ENCODE measurements at regions not wholly inside any gene's neighbourhood (a gene's known extent, or its start where the extent isn't known, plus 50 kb on each side); places are given as distances from the start of the nearest gene placed in this dataset.

DNA sequence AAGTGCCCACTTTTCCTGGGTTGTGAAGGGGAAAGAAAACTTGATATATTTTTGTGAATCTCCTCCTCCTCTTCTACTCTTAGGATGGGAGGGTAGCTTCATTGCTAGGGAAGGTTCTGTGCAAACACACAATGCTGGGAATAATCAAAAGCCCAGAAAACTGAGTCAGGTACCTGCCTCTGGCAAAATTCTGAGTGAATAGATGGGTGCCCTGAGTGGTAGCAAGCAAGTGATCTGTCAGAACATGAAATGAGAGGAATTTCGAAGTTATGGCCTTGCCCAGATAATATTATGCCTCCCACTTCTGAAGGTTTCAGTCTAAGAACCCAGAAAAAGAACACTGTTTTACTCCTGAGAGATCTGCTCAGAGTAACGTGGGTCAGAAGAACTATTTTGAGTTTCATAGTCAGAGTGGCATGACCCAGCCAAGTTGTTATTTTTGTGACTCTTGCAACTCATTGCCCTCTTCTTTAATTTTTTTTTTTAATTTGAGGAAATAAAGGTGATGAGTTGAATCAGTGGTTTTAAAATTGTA lies 158.3 kb downstream of the BMP2 start:
- CTCF ChIA-PET: no interaction called here
- intact Hi-C loops (cut with micrococcal nuclease): no loop called here
- H3K27ac Mint-ChIP-seq: no peak overlapping the region
- peaks cover 6% of the 10 kb centered on the region for H3K9me3 Mint-ChIP-seq
- H3K27me3 Mint-ChIP-seq (ENCODE audit: low read depth): no peaks in the 10 kb centered on the region
- no peak overlapping the region for H3K4me3 Mint-ChIP-seq
- DNase-seq: no peak
- H3K36me3 Mint-ChIP-seq (ENCODE audit: low read depth): peaks cover 1% of the 10 kb centered on the region
- no peaks in the 10 kb centered on the region for H3K4me1 Mint-ChIP-seq (ENCODE audit: low read depth)

- Mint-ChIP-seq H3K4me1 (ENCODE audit: low read depth) (no peaks in the 10 kb centered on the region), H3K4me3 (no peak overlapping the region), H3K36me3 (ENCODE audit: low read depth) (no peaks in the 10 kb centered on the region), H3K27ac (no peak overlapping the region), H3K9me3 (peaks cover 4% of the 10 kb centered on the region), H3K27me3 (ENCODE audit: low read depth) (no peaks in the 10 kb centered on the region)
- no peak for DNase-seq
- intact Hi-C loops (cut with micrococcal nuclease): no loop called here
- CTCF ChIA-PET: no interaction called here
Measured at GRCh38 chr20:6940048-6940447, 172.6 kb downstream of the BMP2 start.

- H3K4me1 Mint-ChIP-seq (ENCODE audit: low read depth): no peaks in the 10 kb centered on the region
- CTCF ChIA-PET: no interaction called here
- intact Hi-C loops (cut with micrococcal nuclease): no loop called here
Measured at GRCh38 chr20:6940876-6941275, 173.4 kb downstream of the BMP2 start.

GRCh38 chr20:6941571-6941970 lies 174.1 kb downstream of the BMP2 start:
- intact Hi-C loops (cut with micrococcal nuclease): no loop called here
- no peaks in the 10 kb centered on the region for H3K4me1 Mint-ChIP-seq (ENCODE audit: low read depth)
- CTCF ChIA-PET: no interaction called here

More at GRCh38 chr20:6940876-6941275, 173.4 kb downstream of the BMP2 start:
- DNase-seq: no peak
- Mint-ChIP-seq H3K9me3 (peaks cover 4% of the 10 kb centered on the region), H3K27ac (no peak overlapping the region), H3K27me3 (ENCODE audit: low read depth) (no peaks in the 10 kb centered on the region), H3K36me3 (ENCODE audit: low read depth) (no peaks in the 10 kb centered on the region), H3K4me3 (no peak overlapping the region)

GRCh38 chr20:6942266-6942665 lies 174.8 kb downstream of the BMP2 start:
- H3K4me1 Mint-ChIP-seq (ENCODE audit: low read depth): no peaks in the 10 kb centered on the region
- no peak overlapping the region for H3K4me3 Mint-ChIP-seq
- no peaks in the 10 kb centered on the region for H3K27me3 Mint-ChIP-seq (ENCODE audit: low read depth)
- DNase-seq: no peak
- intact Hi-C loops (cut with micrococcal nuclease): no loop called here
- H3K36me3 Mint-ChIP-seq (ENCODE audit: low read depth): no peaks in the 10 kb centered on the region
- CTCF ChIA-PET: no interaction called here
- H3K9me3 Mint-ChIP-seq: peaks cover 4% of the 10 kb centered on the region
- H3K27ac Mint-ChIP-seq: no peak overlapping the region

More at GRCh38 chr20:6941571-6941970, 174.1 kb downstream of the BMP2 start:
- Mint-ChIP-seq H3K9me3 (peaks cover 4% of the 10 kb centered on the region), H3K36me3 (ENCODE audit: low read depth) (no peaks in the 10 kb centered on the region), H3K4me3 (no peak overlapping the region), H3K27ac (no peak overlapping the region), H3K27me3 (ENCODE audit: low read depth) (no peaks in the 10 kb centered on the region)
- DNase-seq: no peak

GRCh38 chr20:6944292-6944691 lies 176.8 kb downstream of the BMP2 start:
- H3K4me3 Mint-ChIP-seq: no peak overlapping the region

DNA sequence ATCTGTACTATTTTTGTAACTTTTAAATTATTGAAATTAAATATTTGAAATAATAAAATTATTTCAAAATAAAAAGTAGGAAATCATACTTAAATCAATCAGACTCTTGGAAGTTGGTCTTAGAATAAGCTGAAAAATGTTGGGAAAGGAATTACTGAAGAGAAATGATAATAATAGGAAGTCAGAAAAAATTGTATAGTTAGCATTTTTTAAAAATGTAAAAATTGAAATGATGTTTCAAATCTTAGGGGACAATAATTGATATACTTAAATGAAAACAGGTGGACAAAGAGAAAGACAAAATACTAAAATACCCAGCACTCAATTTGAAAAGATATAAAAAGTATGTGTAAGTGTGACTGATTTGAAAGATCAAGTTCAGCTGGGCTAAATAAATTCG lies 186.1 kb downstream of the BMP2 start:
- H3K4me1 Mint-ChIP-seq (ENCODE audit: low read depth): no peaks in the 10 kb centered on the region
- peaks cover 21% of the 10 kb centered on the region for H3K9me3 Mint-ChIP-seq
- no peaks in the 10 kb centered on the region for H3K36me3 Mint-ChIP-seq (ENCODE audit: low read depth)
- intact Hi-C loops (cut with micrococcal nuclease): no loop called here
- DNase-seq: no peak
- H3K27ac Mint-ChIP-seq: no peak overlapping the region
- CTCF ChIA-PET: no interaction called here
- no peaks in the 10 kb centered on the region for H3K27me3 Mint-ChIP-seq (ENCODE audit: low read depth)
- no peak overlapping the region for H3K4me3 Mint-ChIP-seq

More at GRCh38 chr20:6944292-6944691, 176.8 kb downstream of the BMP2 start:
- Mint-ChIP-seq H3K36me3 (ENCODE audit: low read depth) (no peaks in the 10 kb centered on the region), H3K4me1 (ENCODE audit: low read depth) (no peaks in the 10 kb centered on the region), H3K27me3 (ENCODE audit: low read depth) (no peaks in the 10 kb centered on the region), H3K27ac (no peak overlapping the region), H3K9me3 (peaks cover 4% of the 10 kb centered on the region)
- CTCF ChIA-PET: no interaction called here
- intact Hi-C loops (cut with micrococcal nuclease): no loop called here
- no peak for DNase-seq

DNA sequence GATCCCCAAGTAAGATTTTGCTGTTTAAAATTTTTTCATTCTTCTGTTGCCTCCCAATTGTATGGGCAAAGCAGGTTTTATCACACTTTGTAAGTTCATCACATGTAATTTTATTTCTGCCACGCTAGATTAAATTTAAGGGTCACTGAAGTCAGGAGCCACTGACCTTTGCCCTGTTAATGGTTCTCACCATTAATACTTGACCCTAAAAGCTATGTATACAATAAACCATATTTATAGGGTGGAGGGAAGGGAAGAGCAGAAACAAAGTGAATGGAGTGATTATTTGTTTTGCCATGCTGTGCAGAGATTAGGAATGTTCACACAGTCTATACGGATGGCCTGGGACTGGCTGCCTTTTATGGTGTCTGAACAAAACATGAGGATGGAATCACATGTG lies 186.7 kb downstream of the BMP2 start:
- H3K4me3 Mint-ChIP-seq: no peak overlapping the region
- intact Hi-C loops (cut with micrococcal nuclease): no loop called here
- no peaks in the 10 kb centered on the region for H3K27me3 Mint-ChIP-seq (ENCODE audit: low read depth)
- no peak for DNase-seq
- no peak overlapping the region for H3K27ac Mint-ChIP-seq
- no peaks in the 10 kb centered on the region for H3K36me3 Mint-ChIP-seq (ENCODE audit: low read depth)
- peaks cover 21% of the 10 kb centered on the region for H3K9me3 Mint-ChIP-seq
- CTCF ChIA-PET: no interaction called here
- no peaks in the 10 kb centered on the region for H3K4me1 Mint-ChIP-seq (ENCODE audit: low read depth)

DNA sequence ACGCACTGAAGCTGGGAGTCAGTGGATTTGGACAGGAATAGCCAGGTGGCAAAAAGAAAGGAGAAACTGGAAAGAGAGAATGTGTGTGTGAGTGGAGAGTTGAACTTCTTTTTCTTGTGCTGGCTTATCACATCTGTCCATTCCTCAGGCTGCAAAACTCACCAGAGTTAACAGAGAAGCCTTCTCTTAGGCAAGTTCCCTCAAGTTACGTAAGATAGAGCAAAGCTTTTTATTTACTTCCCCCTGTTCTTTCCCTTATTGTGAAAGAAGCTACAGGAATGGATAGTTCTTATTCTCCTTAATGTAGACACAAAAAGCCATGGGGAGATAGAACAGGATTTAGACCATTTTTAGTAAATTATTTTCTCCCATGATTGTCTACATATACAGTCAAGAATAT lies 188.6 kb downstream of the BMP2 start:
- no peak overlapping the region for H3K4me3 Mint-ChIP-seq
- H3K27me3 Mint-ChIP-seq (ENCODE audit: low read depth): no peaks in the 10 kb centered on the region
- intact Hi-C loops (cut with micrococcal nuclease): no loop called here
- H3K9me3 Mint-ChIP-seq: peaks cover 17% of the 10 kb centered on the region
- no peaks in the 10 kb centered on the region for H3K4me1 Mint-ChIP-seq (ENCODE audit: low read depth)
- DNase-seq: no peak
- no peaks in the 10 kb centered on the region for H3K36me3 Mint-ChIP-seq (ENCODE audit: low read depth)
- no peak overlapping the region for H3K27ac Mint-ChIP-seq
- CTCF ChIA-PET: no interaction called here

GRCh38 chr20:6956574-6956973 lies 189.1 kb downstream of the BMP2 start:
- intact Hi-C loops (cut with micrococcal nuclease): no loop called here
- no peaks in the 10 kb centered on the region for H3K27me3 Mint-ChIP-seq (ENCODE audit: low read depth)
- H3K27ac Mint-ChIP-seq: no peak overlapping the region
- H3K4me1 Mint-ChIP-seq (ENCODE audit: low read depth): no peaks in the 10 kb centered on the region
- peaks cover 14% of the 10 kb centered on the region for H3K9me3 Mint-ChIP-seq
- no peaks in the 10 kb centered on the region for H3K36me3 Mint-ChIP-seq (ENCODE audit: low read depth)
- CTCF ChIA-PET: no interaction called here
- DNase-seq: no peak
- H3K4me3 Mint-ChIP-seq: no peak overlapping the region

DNA sequence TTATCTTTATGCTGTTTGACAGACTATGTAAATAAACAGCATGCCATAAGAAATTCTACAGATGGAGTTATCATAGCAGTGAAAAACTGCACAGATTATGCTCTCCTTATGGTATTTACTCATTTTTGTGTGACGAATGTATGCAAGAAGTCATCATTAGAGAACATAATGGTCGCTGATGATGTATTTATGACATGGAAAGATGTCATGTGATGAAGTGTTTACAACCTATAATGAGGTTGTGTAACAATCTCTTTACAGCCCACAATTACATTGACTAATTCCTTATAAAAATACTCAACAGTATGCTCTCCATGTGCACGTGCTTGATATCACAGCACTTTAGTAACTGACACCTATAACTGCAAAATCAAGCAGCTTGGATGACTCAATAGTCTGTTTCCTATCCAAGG lies 192.4 kb downstream of the BMP2 start:
- intact Hi-C loops (cut with micrococcal nuclease): no loop called here

DNA sequence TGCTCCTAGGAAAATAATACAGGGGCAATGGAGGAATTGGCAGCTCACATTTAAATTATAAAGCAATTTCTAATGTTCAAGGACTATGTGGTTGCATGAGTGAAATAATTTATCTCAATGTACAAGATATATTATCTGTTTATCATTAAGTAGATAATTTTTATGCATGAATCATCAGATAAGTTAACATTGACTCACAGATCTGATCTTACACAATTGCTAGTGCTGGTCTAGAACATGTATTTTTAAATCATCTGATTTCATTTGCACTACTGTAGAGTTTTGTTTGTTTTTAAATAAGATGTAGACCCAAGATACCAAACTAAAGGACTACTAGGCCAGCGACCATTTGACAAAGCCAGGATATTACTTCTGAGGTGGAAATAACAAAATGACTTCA lies 199.2 kb downstream of the BMP2 start:
- CTCF ChIA-PET: no interaction called here
- no peaks in the 10 kb centered on the region for H3K36me3 Mint-ChIP-seq (ENCODE audit: low read depth)
- no peak for DNase-seq
- intact Hi-C loops (cut with micrococcal nuclease): no loop called here
- peaks cover 2% of the 10 kb centered on the region for H3K9me3 Mint-ChIP-seq
- no peak overlapping the region for H3K27ac Mint-ChIP-seq
- H3K4me3 Mint-ChIP-seq: no peak overlapping the region
- H3K27me3 Mint-ChIP-seq (ENCODE audit: low read depth): no peaks in the 10 kb centered on the region
- H3K4me1 Mint-ChIP-seq (ENCODE audit: low read depth): no peaks in the 10 kb centered on the region

More for the DNA sequence above, 192.4 kb downstream of the BMP2 start:
- no peak for DNase-seq
- peaks cover 12% of the 10 kb centered on the region for H3K9me3 Mint-ChIP-seq
- CTCF ChIA-PET: no interaction called here
- H3K4me1 Mint-ChIP-seq (ENCODE audit: low read depth): no peaks in the 10 kb centered on the region
- no peaks in the 10 kb centered on the region for H3K36me3 Mint-ChIP-seq (ENCODE audit: low read depth)
- no peaks in the 10 kb centered on the region for H3K27me3 Mint-ChIP-seq (ENCODE audit: low read depth)
- H3K4me3 Mint-ChIP-seq: no peak overlapping the region
- no peak overlapping the region for H3K27ac Mint-ChIP-seq

- intact Hi-C loops (cut with micrococcal nuclease): no loop called here
- Mint-ChIP-seq H3K27ac (no peak overlapping the region), H3K4me3 (no peak overlapping the region), H3K36me3 (ENCODE audit: low read depth) (no peaks in the 10 kb centered on the region), H3K27me3 (ENCODE audit: low read depth) (no peaks in the 10 kb centered on the region), H3K9me3 (peaks cover 7% of the 10 kb centered on the region), H3K4me1 (ENCODE audit: low read depth) (no peaks in the 10 kb centered on the region)
- CTCF ChIA-PET: no interaction called here
- DNase-seq: no peak
Measured at GRCh38 chr20:6974838-6975237, 207.4 kb downstream of the BMP2 start.

DNA sequence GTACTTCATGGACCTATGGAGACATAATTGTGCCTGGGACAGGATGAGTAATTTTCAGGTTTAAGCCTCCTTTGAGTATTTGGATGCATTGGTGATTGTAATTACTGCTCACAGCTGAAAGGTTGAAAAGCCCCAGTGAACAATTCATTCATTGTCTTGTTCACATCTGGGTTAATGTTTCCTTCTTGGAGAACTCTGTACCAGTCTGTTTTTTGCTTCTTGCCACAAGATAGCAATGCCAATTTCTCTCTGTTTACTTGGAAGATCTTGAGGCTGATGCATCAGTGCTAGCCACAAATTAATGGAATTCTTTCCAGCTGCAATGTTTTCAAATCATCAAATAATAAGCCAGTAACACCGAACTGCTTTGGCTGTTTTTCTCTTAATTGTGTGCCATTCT lies 207.8 kb downstream of the BMP2 start:
- Mint-ChIP-seq H3K36me3 (ENCODE audit: low read depth) (no peaks in the 10 kb centered on the region), H3K4me1 (ENCODE audit: low read depth) (no peaks in the 10 kb centered on the region), H3K9me3 (peaks cover 7% of the 10 kb centered on the region), H3K27me3 (ENCODE audit: low read depth) (no peaks in the 10 kb centered on the region), H3K4me3 (no peak overlapping the region), H3K27ac (no peak overlapping the region)
- intact Hi-C loops (cut with micrococcal nuclease): no loop called here
- no peak for DNase-seq
- CTCF ChIA-PET: no interaction called here
